ENCODE measurements at regions not wholly inside any gene's neighbourhood (a gene's known extent, or its start where the extent isn't known, plus 50 kb on each side); places are given as distances from the start of the nearest gene placed in this dataset.

DNA sequence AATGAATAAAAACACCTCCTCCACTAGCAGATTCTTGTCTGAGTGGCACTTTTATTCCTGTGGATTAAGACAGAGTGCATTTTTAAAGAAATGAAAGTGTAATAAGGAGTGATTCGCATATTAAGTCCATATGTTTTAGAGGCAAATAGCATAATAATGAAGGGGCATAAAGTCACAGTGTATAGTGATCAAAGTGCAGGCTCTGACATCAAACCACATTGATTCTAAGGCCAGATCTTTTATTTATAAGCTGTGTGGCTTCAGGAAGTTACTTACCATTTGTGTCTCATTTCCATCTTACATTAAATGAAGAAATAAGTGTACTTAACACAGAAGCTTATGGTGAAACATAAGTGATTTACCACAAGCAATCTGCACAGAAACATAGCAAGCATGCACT, 332.8 kb downstream of the GASK1B start:
- no peak for DNase-seq

- no peak for DNase-seq
Measured at GRCh38 chr4:157838366-157838765, 334.5 kb downstream of the GASK1B start.

DNA sequence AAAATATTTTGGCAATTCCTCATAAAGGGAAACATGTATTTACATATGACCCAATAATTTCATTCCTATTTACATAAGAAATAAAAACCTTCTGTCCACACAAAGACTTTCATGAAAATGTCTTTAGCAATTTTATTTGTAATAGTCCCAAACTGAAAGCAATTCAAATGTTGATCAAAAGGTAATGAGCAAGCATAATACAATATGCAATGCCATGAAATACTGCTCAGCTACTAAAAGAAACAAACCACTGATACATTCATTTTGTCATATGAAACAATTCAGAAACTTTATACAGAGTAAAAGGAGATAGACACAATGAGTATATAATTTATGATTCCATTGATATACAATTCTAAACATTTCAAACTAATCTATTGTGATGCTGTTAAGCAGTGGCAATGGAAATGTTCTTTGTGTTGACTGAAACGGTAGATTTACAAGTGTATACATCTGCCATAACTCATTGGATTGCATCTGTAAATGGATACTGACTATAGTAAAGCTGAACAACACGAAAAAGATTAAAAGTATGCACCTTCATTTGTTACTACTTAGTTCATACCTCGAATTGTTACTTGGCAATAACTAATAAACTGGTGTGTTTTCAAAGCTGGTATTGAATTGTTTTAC, 335.6 kb downstream of the GASK1B start:
- no peak for DNase-seq

DNA sequence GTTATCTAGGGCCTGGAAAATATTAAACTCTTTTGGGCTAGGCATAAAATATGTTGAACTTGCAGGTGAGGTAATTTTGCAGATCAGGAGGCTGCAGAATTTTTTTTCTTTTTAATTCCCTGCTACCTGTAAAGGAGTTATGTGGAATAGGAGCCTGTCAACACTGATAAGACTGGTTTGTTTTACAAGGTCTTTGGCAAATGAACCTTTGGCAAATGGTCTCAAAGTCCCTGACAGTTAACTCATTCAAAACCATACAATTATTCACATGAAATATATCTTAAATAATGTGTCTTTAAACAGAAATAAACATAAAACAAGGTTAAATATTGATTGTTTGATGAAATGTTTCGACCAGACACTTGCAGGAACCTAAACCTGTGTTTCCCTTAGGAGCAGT, 340.2 kb downstream of the GASK1B start:
- no peak for DNase-seq

DNA sequence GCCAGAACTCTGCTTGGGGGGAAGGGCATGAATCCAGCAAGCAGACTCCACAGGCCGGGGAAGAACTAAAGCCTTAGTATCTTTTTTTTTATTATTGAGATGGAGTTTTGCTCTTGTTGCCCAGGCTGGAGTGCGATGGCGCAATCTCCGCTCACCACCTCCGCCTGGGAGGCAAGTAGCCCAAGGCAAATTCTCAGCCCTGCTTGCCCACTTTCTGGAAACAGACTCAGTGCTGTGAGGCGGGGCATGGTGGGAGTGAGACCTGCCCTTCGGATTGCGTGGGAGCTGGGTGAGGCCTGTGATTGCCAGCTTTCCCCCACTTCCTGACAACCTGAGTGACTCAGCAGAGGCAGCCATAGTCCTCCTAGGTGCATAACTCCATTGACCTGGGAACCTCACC, 348.8 kb downstream of the GASK1B start:
- DNase-seq = no peak

DNA sequence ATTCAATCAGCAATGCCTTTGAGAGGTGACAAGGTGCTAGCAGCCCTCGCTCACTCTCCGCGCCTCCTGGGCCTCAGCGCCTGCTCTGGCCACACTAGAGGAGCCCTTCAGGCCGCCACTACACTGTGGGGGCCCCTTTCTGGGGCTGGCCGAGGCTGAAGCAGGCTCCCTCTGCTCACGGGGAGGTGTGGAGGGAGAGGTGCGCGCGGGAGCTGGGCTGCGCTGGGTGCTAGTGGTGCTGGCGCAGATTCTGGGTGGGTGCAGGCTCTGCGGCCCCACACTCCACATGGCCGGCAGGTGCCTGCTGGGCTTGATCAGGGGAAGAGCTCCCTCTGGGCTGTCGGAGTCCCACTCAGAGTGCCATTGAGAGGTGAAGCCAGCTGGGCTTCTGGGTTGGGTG, 351.0 kb downstream of the GASK1B start:
- DNase-seq = no peak

GRCh38 chr4:157819693-157820464, 352.9 kb downstream of the GASK1B start:
- DNase-seq = no peak

- DNase-seq = no peak
Measured at GRCh38 chr4:157818946-157819692, 353.7 kb downstream of the GASK1B start.

DNA sequence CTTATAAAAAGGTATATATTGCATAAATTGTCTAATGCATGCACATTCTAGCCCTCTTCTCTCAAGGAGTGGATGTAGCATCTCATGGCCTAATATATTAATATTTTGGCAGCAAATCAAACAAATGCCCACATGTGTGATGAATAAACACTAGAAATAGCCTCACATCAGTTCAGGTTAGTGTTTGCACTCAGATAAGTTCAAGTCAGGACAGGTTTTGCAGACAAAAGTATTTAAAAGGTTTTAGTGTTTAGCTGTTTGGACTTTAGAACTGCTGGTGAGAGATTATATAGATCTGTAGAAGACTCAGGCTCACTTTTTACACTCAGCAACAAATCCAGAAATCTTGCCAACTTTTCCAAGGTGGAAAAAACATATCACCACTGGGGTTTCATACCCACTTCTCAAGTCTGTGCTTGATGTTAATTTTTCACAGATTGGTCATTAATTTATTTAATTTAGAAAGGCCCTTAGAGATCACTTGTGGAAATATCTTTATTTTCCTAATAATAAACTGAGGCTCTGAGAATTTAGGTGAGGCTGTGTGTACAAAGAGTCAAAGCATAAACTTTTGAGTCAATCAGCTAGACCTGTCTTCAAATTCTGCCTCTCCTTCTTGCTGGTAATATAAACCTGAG, 362.6 kb downstream of the GASK1B start:
- DNase-seq = no peak

DNA sequence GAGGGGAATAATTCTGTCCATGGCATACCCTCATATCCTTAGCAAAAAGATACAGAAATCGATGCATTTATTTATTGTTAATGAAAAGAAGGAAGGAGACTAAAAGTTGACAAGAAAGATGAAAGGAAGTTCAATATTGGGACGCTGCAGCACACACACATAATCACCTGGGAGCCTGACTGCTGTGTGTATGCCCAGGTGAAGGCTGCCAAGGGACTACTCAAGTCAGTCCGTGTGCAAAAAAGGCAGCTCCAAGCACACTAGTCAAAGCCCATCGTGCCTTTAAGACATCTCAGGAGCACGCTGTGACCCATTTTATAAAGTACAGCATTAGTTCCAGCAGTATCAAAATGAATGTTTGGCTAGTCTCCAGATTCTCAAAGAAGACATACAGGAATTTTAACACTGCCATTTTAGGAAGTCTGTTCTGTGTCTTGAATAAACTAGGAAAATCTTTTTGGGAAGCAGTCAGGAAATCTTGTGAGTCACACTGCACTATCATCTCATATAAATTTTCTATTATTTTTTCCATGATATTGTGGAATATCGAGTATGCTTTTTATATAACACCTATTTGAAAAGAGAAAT, 363.9 kb downstream of the GASK1B start:
- DNase-seq = no peak

DNA sequence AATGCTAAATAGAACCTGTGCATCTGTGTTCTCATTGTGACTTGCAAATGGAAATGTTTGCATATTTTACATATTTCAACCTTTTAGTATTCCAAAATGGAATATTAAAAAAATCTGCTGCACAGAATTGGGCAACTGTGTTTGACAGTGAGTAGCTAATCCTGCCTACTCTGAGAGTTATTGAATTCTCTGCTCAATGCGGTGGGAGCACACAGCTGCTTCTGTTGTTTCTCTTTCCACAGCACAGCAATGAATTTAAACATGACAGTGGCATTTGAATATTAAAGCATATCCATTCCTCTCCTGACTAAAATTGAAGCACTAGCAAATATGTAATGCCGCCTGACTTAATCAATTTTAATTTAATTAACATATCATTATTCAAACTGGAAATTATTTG, 366.6 kb downstream of the GASK1B start:
- no peak for DNase-seq

DNA sequence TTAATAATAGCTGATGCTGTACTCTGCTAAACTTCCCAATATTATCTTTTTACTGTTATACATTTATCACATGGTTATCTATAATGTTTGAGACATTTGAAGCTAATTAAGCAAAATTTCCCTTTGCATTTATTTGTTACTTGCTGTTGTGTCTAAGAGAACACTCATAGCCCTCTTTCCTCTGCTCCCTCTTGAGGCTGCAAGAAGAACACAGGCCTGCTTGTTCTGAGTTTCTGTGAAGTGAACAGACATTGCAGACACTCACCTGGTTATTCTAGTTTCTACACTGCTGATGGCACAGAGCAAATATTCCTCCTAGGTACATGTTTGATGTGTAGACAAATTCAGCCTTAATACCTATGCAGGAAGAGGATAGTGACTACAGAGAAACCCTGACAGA, 367.8 kb downstream of the GASK1B start:
- DNase-seq = no peak

DNA sequence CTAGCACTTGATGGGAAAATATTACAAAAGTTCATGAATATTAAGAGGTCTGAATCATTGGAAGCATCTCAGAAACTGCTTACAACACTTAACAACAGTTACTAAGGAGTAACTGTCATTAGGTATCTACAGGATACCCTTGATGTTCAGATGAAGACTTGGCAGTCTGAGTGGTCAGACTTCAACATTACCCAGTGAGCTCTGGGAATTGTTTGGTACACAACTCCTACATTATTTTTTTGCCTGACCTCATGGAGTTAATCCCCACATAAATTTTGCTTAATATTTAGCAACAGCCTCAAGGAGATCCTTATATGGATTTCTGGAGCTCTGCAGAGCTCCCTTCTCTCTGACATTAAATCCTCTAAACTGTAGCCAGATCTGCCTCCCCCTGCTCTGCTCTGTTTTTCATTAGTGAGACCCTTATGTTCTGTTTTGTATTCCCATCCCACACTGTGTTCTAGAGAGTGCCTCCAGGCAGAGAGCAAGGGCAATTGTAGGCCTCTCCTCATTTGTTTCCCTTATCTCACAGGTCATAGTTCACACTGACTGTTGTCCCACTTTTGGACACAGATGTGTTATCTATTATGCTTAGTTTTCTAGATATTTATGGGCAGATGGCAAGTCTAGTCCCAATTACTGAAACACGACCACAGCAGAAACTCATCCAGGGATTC, 368.8 kb downstream of the GASK1B start:
- DNase-seq = no peak

GRCh38 chr4:157803421-157803820, 369.4 kb downstream of the GASK1B start:
- no peak for DNase-seq

GRCh38 chr4:157795495-157795894, 377.3 kb downstream of the GASK1B start:
- DNase-seq = no peak

- no peak for DNase-seq
Measured at GRCh38 chr4:157792716-157793115, 380.1 kb downstream of the GASK1B start.

DNA sequence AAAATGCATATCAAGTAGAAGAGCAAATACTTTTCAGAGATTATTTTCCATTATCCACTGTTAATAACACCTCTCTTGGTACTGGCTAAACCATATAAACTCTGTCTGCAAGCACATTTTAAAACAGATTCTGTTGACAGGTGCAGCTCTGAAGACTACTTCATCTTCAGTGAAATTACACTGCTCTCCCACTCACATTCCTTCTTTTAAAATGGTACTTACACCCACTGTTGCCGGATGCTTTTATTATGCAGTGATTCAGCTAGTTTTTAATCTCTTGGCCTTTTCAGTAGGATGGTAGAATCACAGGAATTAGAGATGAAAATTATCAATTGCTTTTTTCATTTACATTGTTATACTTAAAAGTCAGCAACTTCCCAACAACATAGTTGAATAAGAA, 381.6 kb downstream of the GASK1B start:
- no peak for DNase-seq

DNA sequence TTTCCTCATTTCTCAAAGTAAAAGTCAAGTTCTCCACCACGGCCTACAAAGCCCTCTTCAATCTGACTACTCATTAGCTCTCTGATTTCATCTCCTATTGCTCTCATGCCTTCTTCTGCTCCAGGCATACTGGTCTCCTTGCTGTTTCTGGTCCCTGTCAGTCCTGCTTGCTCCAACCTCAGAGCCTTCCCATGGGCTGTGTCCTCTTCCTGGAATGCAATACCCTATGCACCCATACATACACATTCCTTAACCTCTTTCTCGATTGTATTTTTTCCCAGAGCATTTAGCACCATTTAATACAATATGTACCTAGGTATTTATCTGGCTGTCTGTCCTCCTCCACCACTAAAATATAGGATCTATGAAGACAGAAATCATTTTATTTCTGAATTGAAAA, 385.2 kb downstream of the GASK1B start:
- DNase-seq = no peak

DNA sequence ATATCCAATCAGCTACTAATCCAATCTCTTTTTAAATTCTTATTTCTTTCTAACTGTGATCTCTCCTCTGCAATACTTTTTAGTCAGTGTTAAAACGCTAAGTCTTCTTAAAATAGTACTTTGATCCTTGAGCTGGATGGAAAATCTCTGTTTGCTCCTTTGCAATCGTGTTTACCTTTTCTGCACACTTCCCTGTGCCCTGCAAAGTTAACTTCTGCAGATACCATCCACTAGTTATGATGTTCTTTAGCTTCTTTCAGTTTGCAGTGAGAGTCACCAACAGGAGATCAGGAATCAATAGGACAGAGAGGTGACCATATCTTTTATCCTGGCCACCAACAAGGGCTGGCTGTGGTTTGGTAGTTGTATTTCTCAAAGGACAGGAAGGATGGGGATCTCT, 391.5 kb downstream of the GASK1B start:
- no peak for DNase-seq

DNA sequence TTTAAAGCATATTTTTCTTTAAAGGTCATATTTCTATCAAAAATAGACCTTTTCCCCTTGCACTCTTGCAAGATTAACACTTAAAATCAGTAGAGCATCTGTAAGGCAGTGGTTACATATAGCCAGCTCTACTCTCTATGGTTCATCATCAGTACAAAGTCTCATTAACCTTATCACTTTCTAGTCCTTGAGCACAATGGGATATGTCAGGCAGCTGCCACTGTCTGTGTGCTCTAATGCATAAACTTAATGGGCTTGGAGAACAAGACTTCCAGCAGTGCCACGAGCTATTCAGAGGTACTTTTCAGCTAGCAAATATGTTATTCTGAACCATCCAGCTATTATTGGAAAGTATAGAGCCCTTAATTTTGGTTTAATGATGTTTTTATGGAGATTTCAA, 393.7 kb downstream of the GASK1B start:
- DNase-seq = no peak

DNA sequence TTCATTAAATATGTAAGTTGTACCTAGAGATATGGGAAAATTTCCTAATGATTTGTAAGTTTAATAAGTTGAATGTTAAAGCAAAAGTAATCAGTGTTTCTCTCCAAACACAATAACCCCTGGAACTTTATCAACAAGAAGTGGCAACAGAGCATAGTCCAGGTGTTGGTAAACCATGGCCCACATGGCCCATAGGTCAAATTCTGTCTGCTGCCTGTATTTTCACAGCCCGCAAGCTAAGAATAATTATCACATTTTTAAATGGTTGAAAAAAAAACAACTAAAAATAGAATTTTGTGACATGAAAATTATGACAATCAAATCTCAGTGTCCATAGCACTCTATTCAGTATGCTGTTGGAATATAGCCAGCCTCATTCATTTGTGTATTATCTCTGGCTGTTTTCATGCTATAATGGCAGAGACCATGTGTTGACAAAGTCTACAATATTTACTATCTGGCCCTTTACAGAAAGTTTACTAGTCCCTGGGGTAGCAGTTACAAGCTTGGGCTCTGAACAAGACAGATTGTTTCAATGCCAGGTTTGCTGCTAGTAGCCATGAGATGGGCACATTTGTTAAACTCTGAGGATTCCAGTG, 395.8 kb downstream of the GASK1B start:
- no peak for DNase-seq

- no peak for DNase-seq
Measured at GRCh38 chr4:157775971-157776370, 396.9 kb downstream of the GASK1B start.

Measured in NCI-H524 treated with DMSO at 0.1 percent for 48 hours (cell line).